ENCODE measurements at regions not wholly inside any gene's neighbourhood (a gene's known extent, or its start where the extent isn't known, plus 50 kb on each side); places are given as distances from the start of the nearest gene placed in this dataset.

DNA sequence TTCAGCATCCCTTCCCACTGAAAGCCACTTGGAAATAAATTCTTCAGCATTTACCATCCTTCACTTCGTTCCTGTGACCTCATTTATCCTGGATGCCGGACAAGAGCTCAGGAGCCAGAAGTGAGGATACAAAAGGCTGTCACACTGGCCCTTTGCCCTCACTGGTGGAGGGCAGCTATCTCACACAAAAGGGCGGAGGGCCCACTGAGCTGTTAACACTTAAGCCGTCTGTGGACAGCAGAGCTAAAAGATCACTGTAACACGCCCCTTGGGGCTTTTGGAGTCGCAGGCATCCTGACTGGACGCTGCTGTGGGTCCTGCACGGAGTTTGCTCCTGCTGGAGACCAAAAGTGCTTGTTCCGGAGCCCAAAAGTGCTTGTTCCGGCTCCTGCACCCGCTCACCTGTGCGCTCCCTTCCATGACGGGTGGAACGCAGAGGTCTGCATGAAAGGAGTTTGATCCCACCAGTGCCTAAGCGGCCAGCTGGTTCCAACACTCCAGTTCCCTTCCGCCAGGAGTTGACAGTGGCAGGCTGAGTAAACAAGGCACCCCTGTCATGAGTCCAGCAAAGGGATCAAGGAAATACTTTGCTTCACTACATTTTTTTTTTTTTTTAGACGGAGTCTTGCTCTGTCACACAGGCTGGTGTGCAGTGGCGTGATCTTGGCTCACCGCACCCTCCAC lies 572.0 kb upstream of the LINC00305 start:
- intact Hi-C loops (cut with DNase I), result no loop called here
- DNase-seq (ENCODE audit: extremely low spot score in 2 of 2), result no peak

DNA sequence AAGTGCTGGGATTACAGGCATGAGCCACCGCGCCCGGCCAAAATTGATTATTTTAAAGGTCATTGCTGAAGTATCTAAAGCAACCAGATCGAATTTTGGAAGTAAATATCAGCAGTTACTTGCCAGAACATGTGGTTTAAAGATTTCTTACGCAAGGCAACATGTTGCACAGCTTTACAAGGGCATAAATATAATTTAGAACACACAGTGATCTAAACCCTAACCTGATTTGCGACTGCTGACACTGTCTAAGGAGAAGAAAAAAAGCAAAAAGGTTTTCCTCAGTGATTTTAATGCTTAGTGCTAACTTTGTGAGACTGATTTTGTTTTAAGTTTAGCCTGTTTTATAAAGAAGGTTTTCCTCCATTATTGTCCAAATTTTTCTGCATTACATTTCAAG lies 569.9 kb upstream of the LINC00305 start:
- TF ChIP-seq POLR2AphosphoS5 (IDR thresholded peaks at IDR 0.05; ENCODE audit: insufficient read depth in 1 of 2, low read depth in 1 of 2) (no peak), POLR2A (IDR thresholded peaks at IDR 0.05) (no peak)
- TF ChIP-seq, protein P1, sequence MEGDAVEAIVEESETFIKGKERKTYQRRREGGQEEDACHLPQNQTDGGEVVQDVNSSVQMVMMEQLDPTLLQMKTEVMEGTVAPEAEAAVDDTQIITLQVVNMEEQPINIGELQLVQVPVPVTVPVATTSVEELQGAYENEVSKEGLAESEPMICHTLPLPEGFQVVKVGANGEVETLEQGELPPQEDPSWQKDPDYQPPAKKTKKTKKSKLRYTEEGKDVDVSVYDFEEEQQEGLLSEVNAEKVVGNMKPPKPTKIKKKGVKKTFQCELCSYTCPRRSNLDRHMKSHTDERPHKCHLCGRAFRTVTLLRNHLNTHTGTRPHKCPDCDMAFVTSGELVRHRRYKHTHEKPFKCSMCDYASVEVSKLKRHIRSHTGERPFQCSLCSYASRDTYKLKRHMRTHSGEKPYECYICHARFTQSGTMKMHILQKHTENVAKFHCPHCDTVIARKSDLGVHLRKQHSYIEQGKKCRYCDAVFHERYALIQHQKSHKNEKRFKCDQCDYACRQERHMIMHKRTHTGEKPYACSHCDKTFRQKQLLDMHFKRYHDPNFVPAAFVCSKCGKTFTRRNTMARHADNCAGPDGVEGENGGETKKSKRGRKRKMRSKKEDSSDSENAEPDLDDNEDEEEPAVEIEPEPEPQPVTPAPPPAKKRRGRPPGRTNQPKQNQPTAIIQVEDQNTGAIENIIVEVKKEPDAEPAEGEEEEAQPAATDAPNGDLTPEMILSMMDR (IDR thresholded peaks at IDR 0.05), result no peak

More for the DNA sequence above, 572.0 kb upstream of the LINC00305 start:
- Histone ChIP-seq H3K27ac (no peak overlapping the region), H3K9me3 (no peaks in the 10 kb centered on the region), H3K4me3 (no peak overlapping the region), H3K27me3 (no peaks in the 10 kb centered on the region), H3K36me3 (no peaks in the 10 kb centered on the region), H3K4me1 (no peaks in the 10 kb centered on the region)
- TF ChIP-seq, protein P1 (IDR thresholded peaks at IDR 0.05), result no peak
- TF ChIP-seq POLR2AphosphoS5 (IDR thresholded peaks at IDR 0.05; ENCODE audit: insufficient read depth in 1 of 2, low read depth in 1 of 2) (no peak), POLR2A (IDR thresholded peaks at IDR 0.05) (no peak)

DNA sequence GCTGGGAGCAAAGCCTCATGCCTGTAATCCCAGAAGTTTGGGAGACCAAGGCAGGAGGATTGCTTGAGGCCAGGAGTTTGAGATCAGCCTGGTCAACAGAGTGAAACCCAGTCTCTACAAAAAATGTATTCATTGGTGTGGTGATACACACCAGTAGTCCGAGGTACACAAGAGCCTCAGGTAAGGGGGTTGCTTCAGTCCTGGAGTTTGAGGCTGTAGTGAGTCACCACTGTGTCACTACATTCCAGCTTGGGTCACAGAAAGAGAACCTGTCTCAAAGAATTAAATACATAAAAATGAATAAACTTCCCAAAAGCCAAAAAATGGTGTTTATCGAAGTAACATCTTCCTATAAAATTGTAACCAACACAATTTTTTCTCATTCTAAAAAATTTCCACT lies 568.1 kb upstream of the LINC00305 start:
- TF ChIP-seq POLR2AphosphoS5 (IDR thresholded peaks at IDR 0.05; ENCODE audit: insufficient read depth in 1 of 2, low read depth in 1 of 2), result no peak
- TF ChIP-seq POLR2A (IDR thresholded peaks at IDR 0.05), result no peak
- TF ChIP-seq, protein P1 (IDR thresholded peaks at IDR 0.05), result no peak
- Histone ChIP-seq H3K4me3 (no peak overlapping the region), H3K27ac (no peak overlapping the region), H3K36me3 (no peaks in the 10 kb centered on the region), H3K27me3 (no peaks in the 10 kb centered on the region), H3K4me1 (no peaks in the 10 kb centered on the region), H3K9me3 (no peaks in the 10 kb centered on the region)
- no peak for DNase-seq (ENCODE audit: extremely low spot score in 2 of 2)
- intact Hi-C loops (cut with DNase I), result no loop called here

More for the DNA sequence above, 569.9 kb upstream of the LINC00305 start:
- no peak for DNase-seq (ENCODE audit: extremely low spot score in 2 of 2)
- Histone ChIP-seq H3K9me3 (no peaks in the 10 kb centered on the region), H3K27ac (no peak overlapping the region), H3K27me3 (no peaks in the 10 kb centered on the region), H3K4me1 (no peaks in the 10 kb centered on the region), H3K36me3 (no peaks in the 10 kb centered on the region), H3K4me3 (no peak overlapping the region)
- intact Hi-C loops (cut with DNase I), result no loop called here

DNA sequence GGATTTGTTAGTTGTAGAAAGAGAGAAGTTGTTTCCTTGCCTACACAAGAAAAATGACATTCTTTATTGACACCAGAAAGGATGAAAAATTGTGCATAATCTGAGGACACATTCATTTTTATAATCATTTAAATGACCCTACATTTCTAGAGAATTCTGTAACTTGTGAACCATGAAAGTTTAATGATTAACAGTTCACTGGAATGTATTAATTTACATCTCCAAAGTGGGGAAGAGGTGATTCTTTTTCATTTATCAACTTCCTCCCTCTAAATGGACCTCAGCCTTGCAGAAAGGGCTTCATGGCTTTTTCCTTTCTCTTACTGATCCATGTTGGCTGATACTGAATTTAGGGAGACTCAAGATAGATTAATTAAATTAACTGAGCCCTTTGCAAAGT lies 565.2 kb upstream of the LINC00305 start:
- intact Hi-C loops (cut with DNase I), result no loop called here
- TF ChIP-seq, protein P1 (IDR thresholded peaks at IDR 0.05), result no peak
- no peak for TF ChIP-seq POLR2A (IDR thresholded peaks at IDR 0.05)
- no peak for TF ChIP-seq POLR2AphosphoS5 (IDR thresholded peaks at IDR 0.05; ENCODE audit: insufficient read depth in 1 of 2, low read depth in 1 of 2)
- Histone ChIP-seq H3K36me3 (no peaks in the 10 kb centered on the region), H3K27me3 (no peaks in the 10 kb centered on the region), H3K27ac (no peak overlapping the region), H3K4me3 (no peak overlapping the region), H3K4me1 (no peaks in the 10 kb centered on the region), H3K9me3 (no peaks in the 10 kb centered on the region)
- DNase-seq (ENCODE audit: extremely low spot score in 2 of 2), result no peak

DNA sequence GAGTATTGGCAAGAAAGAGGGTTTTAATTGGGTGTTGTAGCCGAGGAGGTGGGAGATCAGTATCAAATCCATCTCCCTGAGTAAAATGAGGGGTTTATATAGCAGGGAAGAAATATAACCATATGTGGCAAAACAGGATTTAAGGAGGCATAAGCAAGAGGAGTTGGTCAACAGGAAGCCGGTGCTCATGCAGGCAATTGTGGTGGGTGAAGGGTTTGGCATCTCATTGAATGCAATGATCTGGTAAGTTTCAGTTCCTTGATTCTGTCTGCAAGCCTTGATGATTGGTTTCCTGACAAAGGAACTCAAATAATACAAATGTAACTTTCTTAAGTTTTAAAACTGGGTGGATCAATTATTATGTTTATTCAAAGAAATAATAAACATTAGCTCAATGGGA lies 564.4 kb upstream of the LINC00305 start:
- Histone ChIP-seq H3K27ac (no peak overlapping the region), H3K9me3 (no peaks in the 10 kb centered on the region), H3K27me3 (no peaks in the 10 kb centered on the region), H3K36me3 (no peaks in the 10 kb centered on the region), H3K4me1 (no peaks in the 10 kb centered on the region), H3K4me3 (no peak overlapping the region)
- intact Hi-C loops (cut with DNase I), result no loop called here
- TF ChIP-seq, protein P1 (IDR thresholded peaks at IDR 0.05), result no peak
- TF ChIP-seq POLR2A (IDR thresholded peaks at IDR 0.05) (no peak), POLR2AphosphoS5 (IDR thresholded peaks at IDR 0.05; ENCODE audit: insufficient read depth in 1 of 2, low read depth in 1 of 2) (no peak)
- DNase-seq (ENCODE audit: extremely low spot score in 2 of 2), result no peak
